WERI-Rb-1 (cell line): ENCODE measurements at regions not wholly inside any gene's neighbourhood (a gene's known extent, or its start where the extent isn't known, plus 50 kb on each side); places are given as distances from the start of the nearest gene placed in this dataset.

Source experiments
- DNase-seq: peaks from one replicate; pipeline ENCODE4 v3.0.0-alpha.2; 2020
- H3K27ac ChIP-seq: fragments of 250-450 bp; sonication (Bioruptor Pico); 2 replicates; pipeline ENCODE4 v1.5.1; 2020; ENCODE audit warnings: mild to moderate bottlenecking, moderate library complexity
- H3K27me3 ChIP-seq: fragments of 250-450 bp; sonication (Bioruptor Pico); 2 replicates; pipeline ENCODE4 v1.5.1; 2021; ENCODE audit warnings: mild to moderate bottlenecking, low read depth, moderate library complexity; ENCODE audit not compliant: insufficient read depth, severe bottlenecking
- H3K36me3 ChIP-seq: fragments of 250-450 bp; sonication (Bioruptor Pico); 2 replicates; pipeline ENCODE4 v1.5.1; 2020; ENCODE audit warnings: mild to moderate bottlenecking, moderate library complexity
- H3K4me3 ChIP-seq: 2 replicates; pipeline ENCODE4 v1.5.1; 2011; ENCODE audit warnings: low read depth, mild to moderate bottlenecking, control low read depth, low read length
- H3K9me3 ChIP-seq: fragments of 250-450 bp; sonication (Bioruptor Pico); 2 replicates; pipeline ENCODE4 v1.5.1; 2021; ENCODE audit warnings: mild to moderate bottlenecking, moderate library complexity; ENCODE audit not compliant: severe bottlenecking
- CTCF ChIP-seq: IDR thresholded peaks from 2 replicates; pipeline ENCODE4 v1.5.1; 2011; ENCODE audit warnings: low read depth, mild to moderate bottlenecking, control low read depth, inconsistent platforms, low read length

- no peaks in the 10 kb centered on the region for H3K27me3 ChIP-seq
Observed at GRCh38 chr1:78274814-78275213, 216.0 kb upstream of the PTGFR start.

GRCh38 chr1:78275456-78275855, 215.3 kb upstream of the PTGFR start:
- H3K36me3 ChIP-seq = no peaks in the 10 kb centered on the region
- no peak overlapping the region for H3K4me3 ChIP-seq
- H3K27ac ChIP-seq = no peak overlapping the region
- DNase-seq = no peak
- TF ChIP-seq CTCF = no peak
- H3K27me3 ChIP-seq = no peaks in the 10 kb centered on the region
- H3K9me3 ChIP-seq = no peaks in the 10 kb centered on the region

More at GRCh38 chr1:78274814-78275213, 216.0 kb upstream of the PTGFR start:
- Histone ChIP-seq H3K9me3 (no peaks in the 10 kb centered on the region), H3K36me3 (no peaks in the 10 kb centered on the region), H3K27ac (no peak overlapping the region), H3K4me3 (no peak overlapping the region)
- no peak for DNase-seq
- TF ChIP-seq CTCF = no peak

GRCh38 chr1:78275906-78276685, 214.7 kb upstream of the PTGFR start:
- Histone ChIP-seq H3K9me3 (no peaks in the 10 kb centered on the region), H3K27ac (no peak overlapping the region), H3K36me3 (no peaks in the 10 kb centered on the region), H3K27me3 (no peaks in the 10 kb centered on the region), H3K4me3 (no peak overlapping the region)
- peak; percentile 24; the same call in 1 of the 2 replicates for TF ChIP-seq CTCF
- DNase-seq = peak; percentile 47

- DNase-seq = no peak
- no peaks in the 10 kb centered on the region for H3K36me3 ChIP-seq
- TF ChIP-seq CTCF = no peak
- H3K4me3 ChIP-seq = no peak overlapping the region
- H3K9me3 ChIP-seq = no peaks in the 10 kb centered on the region
- H3K27me3 ChIP-seq = no peaks in the 10 kb centered on the region
- H3K27ac ChIP-seq = no peak overlapping the region
Observed at GRCh38 chr1:78277253-78277652, 213.5 kb upstream of the PTGFR start.

- Histone ChIP-seq H3K4me3 (no peak overlapping the region), H3K9me3 (no peaks in the 10 kb centered on the region), H3K27me3 (no peaks in the 10 kb centered on the region), H3K36me3 (no peaks in the 10 kb centered on the region), H3K27ac (no peak overlapping the region; the same call in 1 of the 2 replicates)
- DNase-seq = no peak
- no peak for TF ChIP-seq CTCF
Observed at GRCh38 chr1:78279051-78279450, 211.7 kb upstream of the PTGFR start.

- no peak for TF ChIP-seq CTCF
- Histone ChIP-seq H3K36me3 (no peaks in the 10 kb centered on the region), H3K4me3 (no peak overlapping the region), H3K27ac (no peak overlapping the region), H3K27me3 (no peaks in the 10 kb centered on the region), H3K9me3 (no peaks in the 10 kb centered on the region)
- DNase-seq = no peak
Observed at GRCh38 chr1:78280626-78281025, 210.1 kb upstream of the PTGFR start.
